H9 (cell line): ENCODE measurements at regions not wholly inside any gene's neighbourhood (a gene's known extent, or its start where the extent isn't known, plus 50 kb on each side); places are given as distances from the start of the nearest gene placed in this dataset.

Experiments used
- DNase-seq: peaks from one replicate; pipeline ENCODE4 v3.0.0-alpha.2; 2017
- H2AFZ ChIP-seq: one replicate; pipeline ENCODE4 v1.6.1; 2013; ENCODE audit warnings: mild to moderate bottlenecking, low read length, control low read depth, moderate library complexity
- H2AK5ac ChIP-seq: 2 replicates; pipeline ENCODE4 v1.6.1; 2013; ENCODE audit warnings: low read length, control low read depth, mixed read lengths; ENCODE audit not compliant: insufficient read length
- H2BK120ac ChIP-seq: one replicate; pipeline ENCODE4 v1.6.1; 2013; ENCODE audit warnings: low read depth, mild to moderate bottlenecking, low read length, control low read depth, inconsistent platforms; ENCODE audit not compliant: poor library complexity, severe bottlenecking
- H2BK12ac ChIP-seq: 2 replicates; pipeline ENCODE4 v1.6.1; 2013; ENCODE audit warnings: low read length, control low read depth, mixed read lengths, low read depth; ENCODE audit not compliant: insufficient read length
- H2BK15ac ChIP-seq: 2 replicates; pipeline ENCODE4 v1.6.1; 2013; ENCODE audit warnings: low read depth, low read length, control low read depth
- H2BK20ac ChIP-seq: one replicate; pipeline ENCODE4 v1.6.1; 2013; ENCODE audit warnings: low read depth, mild to moderate bottlenecking, low read length, control low read depth, inconsistent platforms; ENCODE audit not compliant: poor library complexity, severe bottlenecking
- H2BK5ac ChIP-seq: 2 replicates; pipeline ENCODE4 v1.6.1; 2013; ENCODE audit warnings: low read length, control low read depth, mixed read lengths; ENCODE audit not compliant: insufficient read length
- H3K14ac ChIP-seq: 2 replicates; pipeline ENCODE4 v1.6.1; 2013; ENCODE audit warnings: low read length, control low read depth; ENCODE audit not compliant: insufficient read depth
- H3K18ac ChIP-seq: 2 replicates; pipeline ENCODE4 v1.6.1; 2013; ENCODE audit warnings: low read depth, mild to moderate bottlenecking, mixed read lengths, low read length, control low read depth; ENCODE audit not compliant: insufficient read length
- H3K23ac ChIP-seq: 2 replicates; pipeline ENCODE4 v1.6.1; 2013; ENCODE audit warnings: low read length, control low read depth, mixed read lengths, low read depth; ENCODE audit not compliant: insufficient read length
- H3K23me2 ChIP-seq: 2 replicates; pipeline ENCODE4 v1.6.1; 2013; ENCODE audit warnings: low read depth, mild to moderate bottlenecking, mixed read lengths, low read length, control low read depth; ENCODE audit not compliant: insufficient read length, poor library complexity, severe bottlenecking
- H3K27ac ChIP-seq: 2 replicates; pipeline ENCODE4 v1.5.1; 2013; ENCODE audit warnings: low read length, control low read depth, mixed read lengths, low read depth; ENCODE audit not compliant: insufficient read length
- H3K27me3 ChIP-seq: 2 replicates; pipeline ENCODE4 v1.6.1; 2013; ENCODE audit warnings: low read length, control low read depth, inconsistent platforms; ENCODE audit not compliant: insufficient read depth
- H3K4ac ChIP-seq: 2 replicates; pipeline ENCODE4 v1.6.1; 2013; ENCODE audit warnings: low read depth, mild to moderate bottlenecking, control low read depth, inconsistent platforms, low read length, moderate library complexity
- H3K4me1 ChIP-seq: 2 replicates; pipeline ENCODE4 v1.6.1; 2013; ENCODE audit warnings: low read length, control low read depth, inconsistent platforms; ENCODE audit not compliant: insufficient read depth
- H3K4me2 ChIP-seq: 2 replicates; pipeline ENCODE4 v1.6.1; 2013; ENCODE audit warnings: low read length, control low read depth, mixed read lengths; ENCODE audit not compliant: insufficient read length, insufficient read depth
- H3K56ac ChIP-seq: 2 replicates; pipeline ENCODE4 v1.6.1; 2013; ENCODE audit warnings: low read depth, mild to moderate bottlenecking, mixed read lengths, low read length, control low read depth; ENCODE audit not compliant: insufficient read length
- H3K79me1 ChIP-seq: 2 replicates; pipeline ENCODE4 v1.6.1; 2013; ENCODE audit warnings: low read depth, mild to moderate bottlenecking, moderate library complexity, low read length, control low read depth, inconsistent platforms; ENCODE audit not compliant: insufficient read depth, poor library complexity, severe bottlenecking
- H3K79me2 ChIP-seq: 2 replicates; pipeline ENCODE4 v1.6.1; 2013; ENCODE audit warnings: low read length, control low read depth, inconsistent platforms; ENCODE audit not compliant: insufficient read depth
- H3K9ac ChIP-seq: 2 replicates; pipeline ENCODE4 v1.6.1; 2013; ENCODE audit warnings: low read length, control low read depth, mixed read lengths; ENCODE audit not compliant: insufficient read length; ENCODE audit errors: extremely low read depth
- H3K9me3 ChIP-seq: one replicate; pipeline ENCODE4 v1.6.1; 2013; ENCODE audit warnings: low read depth, low read length, inconsistent platforms; ENCODE audit not compliant: control insufficient read depth
- H3T11ph ChIP-seq: one replicate; pipeline ENCODE4 v1.6.1; 2013; ENCODE audit warnings: mild to moderate bottlenecking, low read length, control low read depth, inconsistent platforms
- H4K20me1 ChIP-seq: one replicate; pipeline ENCODE4 v1.6.1; 2013; ENCODE audit not compliant: control insufficient read depth, insufficient read length, insufficient read depth
- H4K5ac ChIP-seq: 2 replicates; pipeline ENCODE4 v1.6.1; 2013; ENCODE audit warnings: low read depth, mild to moderate bottlenecking, mixed read lengths, low read length, control low read depth; ENCODE audit not compliant: insufficient read length
- H4K8ac ChIP-seq: replicated peaks from 2 replicates; pipeline ENCODE4 v1.6.1; 2013; ENCODE audit warnings: low read length, control low read depth, mixed read lengths, low read depth; ENCODE audit not compliant: insufficient read length
- H4K91ac ChIP-seq: 2 replicates; pipeline ENCODE4 v1.6.1; 2013; ENCODE audit warnings: low read depth, mild to moderate bottlenecking, moderate library complexity, mixed read lengths, low read length, control low read depth; ENCODE audit not compliant: insufficient read length
- H3K27ac Mint-ChIP-seq, 3 experiments: 2 replicates in 2 of 3; 3 replicates in 1 of 3; pipeline ENCODE4 v1.8.0; 2020 to 2021; ENCODE audit warnings: mixed read lengths in 3 of 3, mild to moderate bottlenecking in 1 of 3, moderate library complexity in 1 of 3
- H3K27me3 Mint-ChIP-seq: 2 replicates; pipeline ENCODE4 v1.8.0; 2021; ENCODE audit warnings: low read depth, mild to moderate bottlenecking, moderate library complexity, mixed read lengths
- H3K36me3 Mint-ChIP-seq, 3 experiments: 2 replicates in 2 of 3; 3 replicates in 1 of 3; pipeline ENCODE4 v1.8.0; 2020 to 2021; ENCODE audit warnings: low read depth in 3 of 3, mixed read lengths in 3 of 3; ENCODE audit not compliant: insufficient read depth in 1 of 3
- H3K4me1 Mint-ChIP-seq, 2 experiments: 2 replicates each; pipeline ENCODE4 v1.8.0; 2020; ENCODE audit warnings: mixed read lengths in 2 of 2
- H3K4me3 Mint-ChIP-seq, 2 experiments: 2 replicates in 1 of 2; 3 replicates in 1 of 2; pipeline ENCODE4 v1.8.0; 2020 to 2021; ENCODE audit warnings: mild to moderate bottlenecking in 2 of 2, mixed read lengths in 2 of 2, moderate library complexity in 1 of 2
- H3K9me3 Mint-ChIP-seq, 2 experiments: 2 replicates in 1 of 2; 3 replicates in 1 of 2; pipeline ENCODE4 v1.8.0; 2020; ENCODE audit warnings: mild to moderate bottlenecking in 2 of 2, mixed read lengths in 2 of 2, moderate library complexity in 1 of 2
- WGBS: extraction: QIAGEN DNeasy Blood & Tissue Kit; methylation state at CpG from one replicate; pipeline ENCODE4 v1.1.7; 2013; ENCODE audit warnings: missing lambda C conversion rate, low lambda C conversion rate, mixed read lengths; ENCODE audit not compliant: insufficient read length; ENCODE audit errors: extremely low coverage; 5-methylcytosine and 5-hydroxymethylcytosine counted together
- TF ChIP-seq, protein P1 (sequence below): fragments of 200-600 bp; sonication (generic); conservative IDR thresholded peaks from 3 replicates; pipeline ENCODE4 v1.8.0; 2021; ENCODE audit warnings: antibody characterized with exemption, mild to moderate bottlenecking

DNA sequence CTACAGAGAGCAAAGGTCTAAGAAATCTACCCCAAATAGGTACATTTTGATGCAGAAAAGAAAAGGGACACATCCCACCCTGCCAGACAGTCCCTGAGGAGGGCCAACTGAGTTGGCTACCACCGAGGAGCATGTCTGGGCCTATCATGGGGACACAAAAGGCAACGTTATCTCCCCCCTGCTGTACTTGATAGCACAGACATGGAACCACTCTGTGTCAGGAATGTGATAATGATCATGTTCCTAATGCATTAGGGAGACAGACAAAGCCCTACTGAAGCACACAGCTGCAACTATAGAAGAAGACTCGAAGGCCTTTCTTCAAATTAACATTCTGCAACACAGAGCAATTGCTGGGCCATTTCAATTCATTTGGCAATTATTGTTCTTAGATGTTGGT, 84.5 kb downstream of the ENC1 start:
- Histone ChIP-seq H2AFZ (no peak overlapping the region), H2BK120ac (no peak overlapping the region), H2BK20ac (no peak overlapping the region), H3T11ph (no peak overlapping the region), H2BK5ac (no peak overlapping the region), H3K18ac (no peak overlapping the region), H3K4me2 (no peak overlapping the region), H2BK15ac (no peak overlapping the region), H3K4me1 (no peaks in the 10 kb centered on the region), H2BK12ac (no peak overlapping the region), H3K4ac (no peak overlapping the region), H3K14ac (no peak overlapping the region), H3K27me3 (no peaks in the 10 kb centered on the region), H3K79me1 (no peaks in the 10 kb centered on the region), H3K9ac (no peak overlapping the region), H3K27ac (no peak overlapping the region), H3K56ac (no peak overlapping the region), H3K79me2 (no peaks in the 10 kb centered on the region), H4K20me1 (no peaks in the 10 kb centered on the region), H4K5ac (no peak overlapping the region), H4K8ac (no peak overlapping the region), H2AK5ac (no peak overlapping the region), H3K23ac (no peak overlapping the region), H3K23me2 (no peaks in the 10 kb centered on the region), H4K91ac (no peak overlapping the region), H3K9me3 (no peaks in the 10 kb centered on the region)
- no CpG with 5 or more reads among the region's 3 CpGs for WGBS
- peaks cover 15 to 22% of the 10 kb centered on the region in 2 experiments for H3K4me1 Mint-ChIP-seq
- TF ChIP-seq, protein P1, sequence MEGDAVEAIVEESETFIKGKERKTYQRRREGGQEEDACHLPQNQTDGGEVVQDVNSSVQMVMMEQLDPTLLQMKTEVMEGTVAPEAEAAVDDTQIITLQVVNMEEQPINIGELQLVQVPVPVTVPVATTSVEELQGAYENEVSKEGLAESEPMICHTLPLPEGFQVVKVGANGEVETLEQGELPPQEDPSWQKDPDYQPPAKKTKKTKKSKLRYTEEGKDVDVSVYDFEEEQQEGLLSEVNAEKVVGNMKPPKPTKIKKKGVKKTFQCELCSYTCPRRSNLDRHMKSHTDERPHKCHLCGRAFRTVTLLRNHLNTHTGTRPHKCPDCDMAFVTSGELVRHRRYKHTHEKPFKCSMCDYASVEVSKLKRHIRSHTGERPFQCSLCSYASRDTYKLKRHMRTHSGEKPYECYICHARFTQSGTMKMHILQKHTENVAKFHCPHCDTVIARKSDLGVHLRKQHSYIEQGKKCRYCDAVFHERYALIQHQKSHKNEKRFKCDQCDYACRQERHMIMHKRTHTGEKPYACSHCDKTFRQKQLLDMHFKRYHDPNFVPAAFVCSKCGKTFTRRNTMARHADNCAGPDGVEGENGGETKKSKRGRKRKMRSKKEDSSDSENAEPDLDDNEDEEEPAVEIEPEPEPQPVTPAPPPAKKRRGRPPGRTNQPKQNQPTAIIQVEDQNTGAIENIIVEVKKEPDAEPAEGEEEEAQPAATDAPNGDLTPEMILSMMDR: no peak
- no peaks in the 10 kb centered on the region for H3K36me3 Mint-ChIP-seq
- peaks cover 11% of the 10 kb centered on the region for H3K27me3 Mint-ChIP-seq
- no peak overlapping the region for H3K27ac Mint-ChIP-seq
- 0 out of 5 replicates have a peak, but pooled peaks cover 0 to 3% of the 10 kb centered on the region in 2 experiments for H3K9me3 Mint-ChIP-seq
- no peak overlapping the region for H3K4me3 Mint-ChIP-seq
- no peak for DNase-seq
